ENCODE measurements at regions not wholly inside any gene's neighbourhood (a gene's known extent, or its start where the extent isn't known, plus 50 kb on each side); places are given as distances from the start of the nearest gene placed in this dataset.

DNA sequence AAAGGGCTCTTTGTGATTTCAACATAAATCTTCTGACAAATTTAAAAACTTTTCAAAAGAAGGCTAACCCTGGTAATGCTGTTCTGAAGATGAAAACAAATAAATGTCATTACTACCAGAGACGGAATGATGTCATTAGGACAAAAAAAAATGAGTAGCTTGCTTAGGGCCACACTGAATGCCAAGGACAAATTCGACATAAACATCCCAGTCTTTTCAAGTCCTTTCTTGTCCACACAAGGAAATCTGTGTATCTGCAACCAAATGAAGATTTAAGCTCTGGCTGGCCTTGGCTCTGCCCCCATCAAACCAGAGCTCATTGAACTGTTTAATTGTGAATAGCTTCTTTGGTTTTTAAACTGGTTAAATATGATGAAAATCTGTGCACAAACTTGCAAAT, 592.7 kb downstream of the TLE1 start:
- no peak for DNase-seq
- H3K27ac ChIP-seq, result no peak overlapping the region
- no peaks in the 10 kb centered on the region for H3K4me1 ChIP-seq
- H3K4me3 ChIP-seq, result no peak overlapping the region
- intact Hi-C loops (cut with DNase I), result no loop called here
- H3K27me3 ChIP-seq, result no peaks in the 10 kb centered on the region
- TF ChIP-seq, protein P1, sequence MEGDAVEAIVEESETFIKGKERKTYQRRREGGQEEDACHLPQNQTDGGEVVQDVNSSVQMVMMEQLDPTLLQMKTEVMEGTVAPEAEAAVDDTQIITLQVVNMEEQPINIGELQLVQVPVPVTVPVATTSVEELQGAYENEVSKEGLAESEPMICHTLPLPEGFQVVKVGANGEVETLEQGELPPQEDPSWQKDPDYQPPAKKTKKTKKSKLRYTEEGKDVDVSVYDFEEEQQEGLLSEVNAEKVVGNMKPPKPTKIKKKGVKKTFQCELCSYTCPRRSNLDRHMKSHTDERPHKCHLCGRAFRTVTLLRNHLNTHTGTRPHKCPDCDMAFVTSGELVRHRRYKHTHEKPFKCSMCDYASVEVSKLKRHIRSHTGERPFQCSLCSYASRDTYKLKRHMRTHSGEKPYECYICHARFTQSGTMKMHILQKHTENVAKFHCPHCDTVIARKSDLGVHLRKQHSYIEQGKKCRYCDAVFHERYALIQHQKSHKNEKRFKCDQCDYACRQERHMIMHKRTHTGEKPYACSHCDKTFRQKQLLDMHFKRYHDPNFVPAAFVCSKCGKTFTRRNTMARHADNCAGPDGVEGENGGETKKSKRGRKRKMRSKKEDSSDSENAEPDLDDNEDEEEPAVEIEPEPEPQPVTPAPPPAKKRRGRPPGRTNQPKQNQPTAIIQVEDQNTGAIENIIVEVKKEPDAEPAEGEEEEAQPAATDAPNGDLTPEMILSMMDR (IDR thresholded peaks at IDR 0.05), result no peak
- H3K36me3 ChIP-seq, result no peaks in the 10 kb centered on the region
- no peak overlapping the region for H3K9ac ChIP-seq (ENCODE audit: low read depth in 2 of 2, low read length in 2 of 2)
- no peaks in the 10 kb centered on the region for H3K9me3 ChIP-seq

DNA sequence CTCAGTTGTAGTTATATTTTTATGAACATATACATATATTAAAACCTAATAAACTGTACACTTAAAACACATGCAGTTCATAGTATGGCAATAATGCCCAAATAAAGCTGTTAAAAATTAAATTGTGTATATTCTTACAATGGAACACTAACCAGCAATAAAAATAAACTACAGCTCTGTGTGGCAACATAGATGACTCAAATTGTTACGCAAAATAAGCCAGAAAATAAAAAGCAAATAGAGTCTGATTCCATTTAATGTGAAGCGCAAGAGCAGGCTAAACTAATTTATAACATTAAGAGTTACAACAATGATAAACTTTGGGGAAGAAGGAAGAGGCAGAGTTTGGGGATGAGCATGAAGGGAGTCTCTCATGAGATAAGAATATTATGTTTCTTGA, 597.3 kb downstream of the TLE1 start:
- H3K27me3 ChIP-seq, result no peaks in the 10 kb centered on the region
- H3K36me3 ChIP-seq, result no peaks in the 10 kb centered on the region
- TF ChIP-seq, protein P1 (IDR thresholded peaks at IDR 0.05), result no peak
- H3K4me1 ChIP-seq, result no peaks in the 10 kb centered on the region
- no peaks in the 10 kb centered on the region for H3K9me3 ChIP-seq
- DNase-seq, result no peak
- intact Hi-C loops (cut with DNase I), result no loop called here
- no peak overlapping the region for H3K9ac ChIP-seq (ENCODE audit: low read depth in 2 of 2, low read length in 2 of 2)
- H3K27ac ChIP-seq, result no peak overlapping the region
- no peak overlapping the region for H3K4me3 ChIP-seq

- no peaks in the 10 kb centered on the region for H3K9me3 ChIP-seq
- H3K9ac ChIP-seq (ENCODE audit: low read depth in 2 of 2, low read length in 2 of 2), result no peak overlapping the region
- no peaks in the 10 kb centered on the region for H3K4me1 ChIP-seq
- no peak overlapping the region for H3K27ac ChIP-seq
- intact Hi-C loops (cut with DNase I), result no loop called here
- no peaks in the 10 kb centered on the region for H3K36me3 ChIP-seq
- no peak for DNase-seq
- no peak overlapping the region for H3K4me3 ChIP-seq
- TF ChIP-seq, protein P1 (IDR thresholded peaks at IDR 0.05), result no peak
- no peaks in the 10 kb centered on the region for H3K27me3 ChIP-seq
Observed at GRCh38 chr9:81088341-81088740, 601.0 kb downstream of the TLE1 start.

GRCh38 chr9:81086416-81086815, 602.9 kb downstream of the TLE1 start:
- TF ChIP-seq, protein P1 (IDR thresholded peaks at IDR 0.05), result no peak
- intact Hi-C loops (cut with DNase I), result no loop called here

GRCh38 chr9:81083854-81084512, 605.4 kb downstream of the TLE1 start:
- H3K36me3 ChIP-seq, result no peaks in the 10 kb centered on the region
- H3K9ac ChIP-seq (ENCODE audit: low read depth in 2 of 2, low read length in 2 of 2), result no peak overlapping the region
- no peak for DNase-seq
- no peaks in the 10 kb centered on the region for H3K4me1 ChIP-seq
- intact Hi-C loops (cut with DNase I), result no loop called here
- H3K27me3 ChIP-seq, result no peaks in the 10 kb centered on the region
- no peak overlapping the region for H3K27ac ChIP-seq
- TF ChIP-seq, protein P1 (IDR thresholded peaks at IDR 0.05), result no peak
- no peak overlapping the region for H3K4me3 ChIP-seq
- no peaks in the 10 kb centered on the region for H3K9me3 ChIP-seq

More at GRCh38 chr9:81086416-81086815, 602.9 kb downstream of the TLE1 start:
- Histone ChIP-seq H3K9me3 (no peaks in the 10 kb centered on the region), H3K36me3 (no peaks in the 10 kb centered on the region), H3K27me3 (no peaks in the 10 kb centered on the region), H3K27ac (no peak overlapping the region), H3K4me3 (no peak overlapping the region), H3K4me1 (no peaks in the 10 kb centered on the region), H3K9ac (ENCODE audit: low read depth in 2 of 2, low read length in 2 of 2) (no peak overlapping the region)
- DNase-seq, result no peak
